GM06990 (cell line): ENCODE measurements at regions not wholly inside any gene's neighbourhood (a gene's known extent, or its start where the extent isn't known, plus 50 kb on each side); places are given as distances from the start of the nearest gene placed in this dataset.

Source experiments
- DNase-seq: peaks from one replicate; pipeline ENCODE4 v3.0.0-alpha.2; 2011; ENCODE audit not compliant: insufficient read length; ENCODE audit errors: extremely low read depth
- H3K27me3 ChIP-seq: replicated peaks from 2 replicates; pipeline ENCODE4 v1.6.0; 2011; ENCODE audit warnings: low read length; ENCODE audit not compliant: control insufficient read depth, insufficient read depth
- H3K36me3 ChIP-seq: 2 replicates; pipeline ENCODE4 v1.5.1; 2011; ENCODE audit warnings: low read length; ENCODE audit not compliant: control insufficient read depth, insufficient read depth
- H3K4me3 ChIP-seq: replicated peaks from 2 replicates; pipeline ENCODE4 v1.5.1; 2011; ENCODE audit warnings: low read depth, mild to moderate bottlenecking, control low read depth, low read length
- CTCF ChIP-seq: IDR thresholded peaks from 2 replicates; pipeline ENCODE4 v1.5.1; 2011; ENCODE audit warnings: low read length, control low read depth, mild to moderate bottlenecking, inconsistent platforms; ENCODE audit not compliant: insufficient read depth, poor library complexity, severe bottlenecking

GRCh38 chr6:23282252-23283021 lies 713.1 kb downstream of the HDGFL1 start:
- no peak overlapping the region for H3K4me3 ChIP-seq
- no peaks in the 10 kb centered on the region for H3K36me3 ChIP-seq
- no peak for DNase-seq
- no peaks in the 10 kb centered on the region for H3K27me3 ChIP-seq
- TF ChIP-seq CTCF: no peak

- DNase-seq: no peak
- no peaks in the 10 kb centered on the region for H3K36me3 ChIP-seq
- no peaks in the 10 kb centered on the region for H3K27me3 ChIP-seq
- no peak overlapping the region for H3K4me3 ChIP-seq
- no peak for TF ChIP-seq CTCF
Measured at GRCh38 chr6:23293653-23294052, 724.3 kb downstream of the HDGFL1 start.

GRCh38 chr6:23301556-23301955 lies 732.2 kb downstream of the HDGFL1 start:
- TF ChIP-seq CTCF: no peak
- Histone ChIP-seq H3K27me3 (no peaks in the 10 kb centered on the region), H3K4me3 (no peak overlapping the region), H3K36me3 (no peaks in the 10 kb centered on the region)
- no peak for DNase-seq

- DNase-seq: no peak
- Histone ChIP-seq H3K36me3 (no peaks in the 10 kb centered on the region), H3K4me3 (no peak overlapping the region), H3K27me3 (no peaks in the 10 kb centered on the region)
- TF ChIP-seq CTCF: no peak
Measured at GRCh38 chr6:23302514-23302913, 733.1 kb downstream of the HDGFL1 start.

- H3K27me3 ChIP-seq: no peaks in the 10 kb centered on the region
Measured at GRCh38 chr6:23305325-23305943, 736.1 kb downstream of the HDGFL1 start.

More at GRCh38 chr6:23305325-23305943, 736.1 kb downstream of the HDGFL1 start:
- TF ChIP-seq CTCF: no peak
- no peaks in the 10 kb centered on the region for H3K36me3 ChIP-seq
- DNase-seq: no peak
- no peak overlapping the region for H3K4me3 ChIP-seq
